Lower leg skin (tissue), 3 donors: ENCODE measurements at regions not wholly inside any gene's neighbourhood (a gene's known extent, or its start where the extent isn't known, plus 50 kb on each side); places are given as distances from the start of the nearest gene placed in this dataset.

Experiments
- CTCF ChIP-seq, 3 donors: fragments of 450-650 bp; IDR thresholded peaks; one replicate each; pipeline ENCODE4 v1.5.1; 2016; ENCODE audit warnings: antibody characterized with exemption in 3 of 3, mild to moderate bottlenecking in 3 of 3, moderate library complexity in 2 of 3
- POLR2A ChIP-seq, 2 donors: fragments of 450-650 bp; IDR thresholded peaks; one replicate each; pipeline ENCODE4 v1.6.1; 2016 to 2017; ENCODE audit warnings: antibody characterized with exemption in 2 of 2, mild to moderate bottlenecking in 1 of 2, moderate library complexity in 1 of 2

- TF ChIP-seq CTCF (IDR thresholded peaks at IDR 0.05), result no peak
- no peak for TF ChIP-seq POLR2A (IDR thresholded peaks at IDR 0.05)
These were observed 279.1 kb upstream of the RAG2 start for GRCh38 chr11:36877149-36877548.
